Dendritic cell treated with granulocyte-macrophage colony-stimulating factor and Interleukin-4, amounts not matched to agents 40 ng/mL and 50 ng/mL, for 4 days (primary cell): ENCODE measurements at regions not wholly inside any gene's neighbourhood (a gene's known extent, or its start where the extent isn't known, plus 50 kb on each side); places are given as distances from the start of the nearest gene placed in this dataset.

Source experiments
- H3K27ac Mint-ChIP-seq: one replicate; pipeline ENCODE4 v1.8.0; 2022; ENCODE audit warnings: mild to moderate bottlenecking, mixed read lengths
- H3K27me3 Mint-ChIP-seq: one replicate; pipeline ENCODE4 v1.8.0; 2022; ENCODE audit warnings: mild to moderate bottlenecking, mixed read lengths
- H3K36me3 Mint-ChIP-seq: one replicate; pipeline ENCODE4 v1.8.0; 2022; ENCODE audit warnings: low read depth, mixed read lengths
- H3K4me1 Mint-ChIP-seq: one replicate; pipeline ENCODE4 v1.8.0; 2022; ENCODE audit warnings: low read depth, mixed read lengths
- H3K4me3 Mint-ChIP-seq: one replicate; pipeline ENCODE4 v1.8.0; 2022; ENCODE audit warnings: mild to moderate bottlenecking, moderate library complexity, mixed read lengths
- H3K9me3 Mint-ChIP-seq: one replicate; pipeline ENCODE4 v1.8.0; 2022; ENCODE audit warnings: mixed read lengths
- intact Hi-C: fragments of 100-400 bp; cut with micrococcal nuclease; formaldehyde crosslinking; loops from one replicate; pipeline ENCODE4 v1.15.0; 2022

GRCh38 chr3:72006631-72007556 lies 221.9 kb upstream of the PROK2 start:
- H3K27me3 Mint-ChIP-seq, result peaks cover 15% of the 10 kb centered on the region
- H3K4me3 Mint-ChIP-seq, result no peak overlapping the region
- no peaks in the 10 kb centered on the region for H3K36me3 Mint-ChIP-seq
- H3K9me3 Mint-ChIP-seq, result no peaks in the 10 kb centered on the region
- H3K27ac Mint-ChIP-seq, result no peak overlapping the region
- intact Hi-C loops, result no loop called here
- peaks cover 74% of the 10 kb centered on the region for H3K4me1 Mint-ChIP-seq

GRCh38 chr3:72004749-72005292 lies 219.9 kb upstream of the PROK2 start:
- Mint-ChIP-seq H3K27ac (peak overlapping the region; percentile 75), H3K27me3 (peaks cover 12% of the 10 kb centered on the region), H3K36me3 (no peaks in the 10 kb centered on the region), H3K9me3 (no peaks in the 10 kb centered on the region), H3K4me1 (peaks cover 60% of the 10 kb centered on the region), H3K4me3 (no peak overlapping the region)
- intact Hi-C loops, result no loop called here

- H3K27me3 Mint-ChIP-seq, result peaks cover 13% of the 10 kb centered on the region
- intact Hi-C loops, result no loop called here
- H3K4me1 Mint-ChIP-seq, result peaks cover 53% of the 10 kb centered on the region
- no peaks in the 10 kb centered on the region for H3K9me3 Mint-ChIP-seq
- H3K36me3 Mint-ChIP-seq, result no peaks in the 10 kb centered on the region
- H3K27ac Mint-ChIP-seq, result no peak overlapping the region
- H3K4me3 Mint-ChIP-seq, result no peak overlapping the region
Measured at GRCh38 chr3:72003936-72004335, 219.0 kb upstream of the PROK2 start.

- H3K4me3 Mint-ChIP-seq, result no peak overlapping the region
- no peak overlapping the region for H3K27ac Mint-ChIP-seq
- no peaks in the 10 kb centered on the region for H3K36me3 Mint-ChIP-seq
- H3K9me3 Mint-ChIP-seq, result no peaks in the 10 kb centered on the region
- intact Hi-C loops, result no loop called here
- H3K27me3 Mint-ChIP-seq, result peaks cover 23% of the 10 kb centered on the region
- H3K4me1 Mint-ChIP-seq, result peaks cover 46% of the 10 kb centered on the region
Measured at GRCh38 chr3:72001758-72002157, 216.8 kb upstream of the PROK2 start.

GRCh38 chr3:71998995-71999673 lies 214.2 kb upstream of the PROK2 start:
- Mint-ChIP-seq H3K27ac (no peak overlapping the region), H3K4me3 (no peak overlapping the region), H3K4me1 (peaks cover 50% of the 10 kb centered on the region), H3K36me3 (no peaks in the 10 kb centered on the region), H3K27me3 (peaks cover 19% of the 10 kb centered on the region), H3K9me3 (no peaks in the 10 kb centered on the region)
- intact Hi-C loops, result no loop called here

- intact Hi-C loops, result no loop called here
- Mint-ChIP-seq H3K27ac (no peak overlapping the region), H3K4me1 (peaks cover 59% of the 10 kb centered on the region), H3K27me3 (peaks cover 17% of the 10 kb centered on the region), H3K9me3 (peaks cover 8% of the 10 kb centered on the region), H3K4me3 (no peak overlapping the region), H3K36me3 (no peaks in the 10 kb centered on the region)
Measured at GRCh38 chr3:71997066-71997653, 212.2 kb upstream of the PROK2 start.

GRCh38 chr3:71994906-71995305 lies 210.0 kb upstream of the PROK2 start:
- H3K27ac Mint-ChIP-seq, result peak overlapping the region; percentile 61
- H3K27me3 Mint-ChIP-seq, result peaks cover 13% of the 10 kb centered on the region
- intact Hi-C loops, result no loop called here
- peaks cover 17% of the 10 kb centered on the region for H3K9me3 Mint-ChIP-seq
- H3K36me3 Mint-ChIP-seq, result no peaks in the 10 kb centered on the region
- H3K4me1 Mint-ChIP-seq, result peaks cover 50% of the 10 kb centered on the region
- H3K4me3 Mint-ChIP-seq, result peak overlapping the region; percentile 10

GRCh38 chr3:71994203-71994602 lies 209.3 kb upstream of the PROK2 start:
- H3K27me3 Mint-ChIP-seq, result peaks cover 13% of the 10 kb centered on the region
- H3K9me3 Mint-ChIP-seq, result peaks cover 17% of the 10 kb centered on the region
- H3K27ac Mint-ChIP-seq, result peak overlapping the region; percentile 61
- peaks cover 54% of the 10 kb centered on the region for H3K4me1 Mint-ChIP-seq
- no peak overlapping the region for H3K4me3 Mint-ChIP-seq
- H3K36me3 Mint-ChIP-seq, result no peaks in the 10 kb centered on the region
- intact Hi-C loops, result no loop called here

- Mint-ChIP-seq H3K27ac (no peak overlapping the region), H3K27me3 (peaks cover 10% of the 10 kb centered on the region), H3K4me1 (peaks cover 56% of the 10 kb centered on the region), H3K4me3 (no peak overlapping the region), H3K9me3 (peaks cover 17% of the 10 kb centered on the region), H3K36me3 (no peaks in the 10 kb centered on the region)
- intact Hi-C loops, result no loop called here
Measured at GRCh38 chr3:71991681-71992080, 206.7 kb upstream of the PROK2 start.

- peaks cover 11% of the 10 kb centered on the region for H3K27me3 Mint-ChIP-seq
- no peak overlapping the region for H3K27ac Mint-ChIP-seq
- peaks cover 50% of the 10 kb centered on the region for H3K4me1 Mint-ChIP-seq
- no peak overlapping the region for H3K4me3 Mint-ChIP-seq
- H3K36me3 Mint-ChIP-seq, result no peaks in the 10 kb centered on the region
- H3K9me3 Mint-ChIP-seq, result peaks cover 17% of the 10 kb centered on the region
- intact Hi-C loops, result no loop called here
Measured at GRCh38 chr3:71991046-71991445, 206.1 kb upstream of the PROK2 start.

- Mint-ChIP-seq H3K27me3 (peaks cover 10% of the 10 kb centered on the region), H3K9me3 (peaks cover 17% of the 10 kb centered on the region), H3K4me1 (peaks cover 47% of the 10 kb centered on the region), H3K27ac (no peak overlapping the region), H3K36me3 (no peaks in the 10 kb centered on the region), H3K4me3 (no peak overlapping the region)
- intact Hi-C loops, result no loop called here
Measured at GRCh38 chr3:71990545-71990944, 205.6 kb upstream of the PROK2 start.

- Mint-ChIP-seq H3K36me3 (no peaks in the 10 kb centered on the region), H3K4me3 (no peak overlapping the region), H3K27ac (no peak overlapping the region), H3K9me3 (peaks cover 17% of the 10 kb centered on the region), H3K27me3 (peaks cover 12% of the 10 kb centered on the region), H3K4me1 (peaks cover 44% of the 10 kb centered on the region)
- intact Hi-C loops, result loop anchor here (10.0 kb wide), 1 partner anchor 46 kb away; no protein-coding TSS in a partner anchor
Measured at GRCh38 chr3:71989165-71989564, 204.2 kb upstream of the PROK2 start.

GRCh38 chr3:71987828-71988227 lies 202.9 kb upstream of the PROK2 start:
- intact Hi-C loops, result loop anchor here (10.0 kb wide), 1 partner anchor 47 kb away; no protein-coding TSS in a partner anchor
- Mint-ChIP-seq H3K9me3 (peaks cover 9% of the 10 kb centered on the region), H3K27me3 (peaks cover 12% of the 10 kb centered on the region), H3K36me3 (no peaks in the 10 kb centered on the region), H3K4me3 (no peak overlapping the region), H3K4me1 (peaks cover 36% of the 10 kb centered on the region), H3K27ac (no peak overlapping the region)
